RWPE1 (cell line): ENCODE measurements at regions not wholly inside any gene's neighbourhood (a gene's known extent, or its start where the extent isn't known, plus 50 kb on each side); places are given as distances from the start of the nearest gene placed in this dataset.

Experiments
- CTCF ChIA-PET: fragments of 350-600 bp; sonication (Branson Sonifier 250); formaldehyde crosslinking; extraction: SDS; loops from one replicate; lab custom pipeline; 2021; lab: Yijun Ruan, JAX
- POLR2A ChIA-PET: fragments of 400-600 bp; formaldehyde crosslinking; extraction: SDS; loops from one replicate; lab custom pipeline; 2020; ENCODE audit warnings: antibody characterized with exemption; ENCODE audit not compliant: low non-redundant PET; lab: Yijun Ruan, JAX
- DNase-seq: peaks from one replicate; pipeline ENCODE4 v3.0.0; 2012; ENCODE audit warnings: low spot score
- H3K27ac ChIP-seq: fragments of 450-650 bp; 2 replicates; pipeline ENCODE4 v1.5.1; 2017
- CTCF ChIP-seq: fragments of 450-650 bp; conservative IDR thresholded peaks from 2 replicates; pipeline ENCODE4 v1.5.1; 2017; ENCODE audit warnings: low read depth, mild to moderate bottlenecking

- ChIA-PET CTCF (interaction anchor here (0.6 to 0.8 kb wide), 3 partner anchors 70 to 1037 kb away, joined by 3 to 4 read pairs (median 4); no protein-coding TSS in a partner anchor), POLR2A (interaction anchor here (0.8 kb wide), 1 partner anchor 65 kb away, joined by 4 read pairs; no protein-coding TSS in a partner anchor)
- DNase-seq, result no peak
- no peak overlapping the region for H3K27ac ChIP-seq
- no peak for TF ChIP-seq CTCF
Measured at GRCh38 chr5:157923765-157924164, 64.8 kb upstream of the CLINT1 start.

- POLR2A ChIA-PET, result no interaction called here
- CTCF ChIA-PET, result interaction anchor here (0.7 kb wide), 1 partner anchor 105 kb away, joined by 3 read pairs; no protein-coding TSS in a partner anchor
- no peak for DNase-seq
- H3K27ac ChIP-seq, result no peak overlapping the region
- no peak for TF ChIP-seq CTCF
Measured at GRCh38 chr5:157922026-157922425, 63.1 kb upstream of the CLINT1 start.

GRCh38 chr5:157920828-157921170 is 61.9 kb upstream of the CLINT1 start:
- POLR2A ChIA-PET, result no interaction called here
- no peak overlapping the region; the same call in 1 of the 2 replicates for H3K27ac ChIP-seq
- no peak for TF ChIP-seq CTCF
- CTCF ChIA-PET, result interaction anchor here (0.9 kb wide), 1 partner anchor 65 kb away, joined by 3 read pairs; no protein-coding TSS in a partner anchor
- DNase-seq, result no peak

- no peak for TF ChIP-seq CTCF
- no peak overlapping the region for H3K27ac ChIP-seq
- POLR2A ChIA-PET, result no interaction called here
- CTCF ChIA-PET, result interaction anchor here (0.8 kb wide), 1 partner anchor 167 kb away, joined by 6 read pairs; no protein-coding TSS in a partner anchor
- no peak for DNase-seq
Measured at GRCh38 chr5:157918811-157919742, 60.1 kb upstream of the CLINT1 start.

GRCh38 chr5:157917899-157918809 is 59.2 kb upstream of the CLINT1 start:
- CTCF ChIA-PET, result interaction anchor here (0.7 to 1.5 kb wide), 5 partner anchors 49 to 168 kb away, joined by 3 to 6 read pairs (median 3); no protein-coding TSS in a partner anchor

More at GRCh38 chr5:157917899-157918809, 59.2 kb upstream of the CLINT1 start:
- POLR2A ChIA-PET, result interaction anchor here (0.5 kb wide), 1 partner anchor 61 kb away, joined by 9 read pairs; no protein-coding TSS in a partner anchor
- TF ChIP-seq CTCF, result no peak; the same call in 1 of the 2 replicates
- no peak overlapping the region for H3K27ac ChIP-seq
- peak; percentile 46 for DNase-seq
